GM10266 (cell line): ENCODE measurements at regions not wholly inside any gene's neighbourhood (a gene's known extent, or its start where the extent isn't known, plus 50 kb on each side); places are given as distances from the start of the nearest gene placed in this dataset.

Experiments used
- DNase-seq: peaks from one replicate; pipeline ENCODE4 v3.0.0; 2012; ENCODE audit errors: extremely low spot score
- CTCF ChIP-seq: IDR thresholded peaks from 2 replicates; pipeline ENCODE4 v1.5.1; 2012; ENCODE audit warnings: mild to moderate bottlenecking, low read depth; ENCODE audit not compliant: control insufficient read depth, insufficient read depth; ENCODE audit errors: missing control alignments

- DNase-seq = no peak
- TF ChIP-seq CTCF = no peak
Measured at GRCh38 chr12:94783862-94784261, 133.5 kb upstream of the TMCC3 start.

- no peak for TF ChIP-seq CTCF
- no peak for DNase-seq
Measured at GRCh38 chr12:94783343-94783742, 133.0 kb upstream of the TMCC3 start.

GRCh38 chr12:94781835-94782234 is 131.5 kb upstream of the TMCC3 start:
- DNase-seq = no peak
- TF ChIP-seq CTCF = no peak

GRCh38 chr12:94779485-94779884 is 129.1 kb upstream of the TMCC3 start:
- no peak for TF ChIP-seq CTCF
- DNase-seq = no peak

- TF ChIP-seq CTCF = no peak
- DNase-seq = no peak
Measured at GRCh38 chr12:94777936-94778335, 127.6 kb upstream of the TMCC3 start.

- no peak for TF ChIP-seq CTCF
- DNase-seq = no peak
Measured at GRCh38 chr12:94775710-94776109, 125.4 kb upstream of the TMCC3 start.

- DNase-seq = no peak
- TF ChIP-seq CTCF = no peak
Measured at GRCh38 chr12:94771741-94772140, 121.4 kb upstream of the TMCC3 start.
